B cell (primary cell): ENCODE measurements at regions not wholly inside any gene's neighbourhood (a gene's known extent, or its start where the extent isn't known, plus 50 kb on each side); places are given as distances from the start of the nearest gene placed in this dataset.

Source experiments
- ATAC-seq: fragments of 200-7000 bp; cut with Tn5 transposase; one replicate; pipeline ENCODE4 v1.10.0; 2021; ENCODE audit warnings: low read depth, mild to moderate bottlenecking, moderate number of reproducible peaks, moderate library complexity
- CTCF ChIA-PET: fragments of 350-600 bp; sonication (Branson Sonifier 250); formaldehyde crosslinking; loops from one replicate; lab custom pipeline; 2021; ENCODE audit warnings: antibody characterized with exemption, inconsistent platforms; lab: Charles Lee
- POLR2A ChIA-PET: fragments of 350-600 bp; sonication (Branson Sonifier 250); formaldehyde crosslinking; loops from one replicate; lab custom pipeline; 2021; ENCODE audit warnings: antibody characterized with exemption; lab: Charles Lee
- DNase-seq: peaks from one replicate; pipeline ENCODE4 v3.0.0; 2013
- H2AFZ ChIP-seq: 2 replicates; pipeline ENCODE4 v1.6.1; 2012; ENCODE audit warnings: mild to moderate bottlenecking, low read depth, low read length; ENCODE audit not compliant: insufficient read depth, poor library complexity, severe bottlenecking
- H3K27ac ChIP-seq, 2 donors: 1 replicate in 1 of 2; 2 replicates in 1 of 2; pipeline ENCODE4 v1.5.1; 2012 to 2013; ENCODE audit warnings: low read length in 2 of 2, mild to moderate bottlenecking in 2 of 2, moderate library complexity in 1 of 2
- H3K27me3 ChIP-seq, 4 experiments: fragments of 200-600 bp in 1 of 4; sonication (generic) in 1 of 4; replicated peaks in 1 of 4; 1 replicate in 2 of 4; 2 replicates in 2 of 4; pipeline versions ENCODE4 v1.6.1 to v1.7.0; 2013 to 2016; ENCODE audit warnings: low read length in 3 of 4, mild to moderate bottlenecking in 2 of 4, mixed read lengths in 1 of 4, moderate library complexity in 1 of 4; ENCODE audit not compliant: insufficient read depth in 4 of 4, control insufficient read depth in 3 of 4; ENCODE audit errors: control extremely low read depth in 1 of 4
- H3K36me3 ChIP-seq, 2 experiments: replicated peaks in 1 of 2; 1 replicate in 1 of 2; 2 replicates in 1 of 2; pipeline versions ENCODE4 v1.6.1 to v1.7.1; 2013; ENCODE audit warnings: low read length in 1 of 2; ENCODE audit not compliant: insufficient read depth in 2 of 2, control insufficient read depth in 1 of 2; ENCODE audit errors: control extremely low read depth in 1 of 2, extremely low read depth in 1 of 2
- H3K4me1 ChIP-seq, 2 donors: fragments of 200-600 bp in 1 of 2; sonication (generic) in 1 of 2; 1 replicate in 1 of 2; 2 replicates in 1 of 2; pipeline versions ENCODE4 v1.5.1 to v1.6.1; 2013 to 2017; ENCODE audit warnings: low read length in 2 of 2; ENCODE audit not compliant: control insufficient read depth in 2 of 2, insufficient read depth in 2 of 2
- H3K4me2 ChIP-seq: replicated peaks from 2 replicates; pipeline ENCODE3; 2012; ENCODE audit warnings: mild to moderate bottlenecking, low read depth, low read length; ENCODE audit not compliant: poor library complexity, severe bottlenecking
- H3K4me3 ChIP-seq, 5 experiments: fragments of 200-600 bp in 1 of 5; sonication (generic) in 1 of 5; 1 replicate in 3 of 5; 2 replicates in 2 of 5; pipeline versions ENCODE4 v1.5.1 to v1.7.0; 2011 to 2016; ENCODE audit warnings: low read length in 4 of 5, mild to moderate bottlenecking in 4 of 5, low read depth in 2 of 5, control low read depth in 1 of 5, moderate library complexity in 1 of 5; ENCODE audit not compliant: insufficient read depth in 1 of 5; ENCODE audit errors: control extremely low read depth in 1 of 5, extremely low read depth in 1 of 5
- H3K79me2 ChIP-seq: fragments of 200-600 bp; sonication (generic); one replicate; pipeline ENCODE4 v1.6.0; 2016; ENCODE audit warnings: low read length; ENCODE audit not compliant: control insufficient read depth, insufficient read depth
- H3K9ac ChIP-seq: fragments of 200-600 bp; sonication (generic); 2 replicates; pipeline ENCODE4 v1.6.1; 2017; ENCODE audit warnings: mild to moderate bottlenecking, low read length, moderate library complexity
- H3K9me3 ChIP-seq, 3 donors: one replicate each; pipeline versions ENCODE4 v1.6.1 to v1.7.1; 2013; ENCODE audit warnings: low read length in 2 of 3; ENCODE audit not compliant: control insufficient read depth in 2 of 3, insufficient read depth in 1 of 3; ENCODE audit errors: control extremely low read depth in 1 of 3
- H4K20me1 ChIP-seq: 2 replicates; pipeline ENCODE4 v1.6.0; 2012; ENCODE audit warnings: mild to moderate bottlenecking, low read length; ENCODE audit not compliant: insufficient read depth, control insufficient read depth, poor library complexity, severe bottlenecking
- H3K27ac Mint-ChIP-seq: one replicate; pipeline ENCODE4 v1.8.0; 2021; ENCODE audit warnings: mixed read lengths
- H3K27me3 Mint-ChIP-seq: one replicate; pipeline ENCODE4 v1.8.0; 2021; ENCODE audit warnings: mixed read lengths
- H3K4me1 Mint-ChIP-seq: one replicate; pipeline ENCODE4 v1.8.0; 2021; ENCODE audit warnings: mixed read lengths
- H3K4me3 Mint-ChIP-seq: one replicate; pipeline ENCODE4 v1.8.0; 2021; ENCODE audit warnings: mixed read lengths
- H3K9me3 Mint-ChIP-seq: one replicate; pipeline ENCODE4 v1.8.0; 2022; ENCODE audit warnings: mixed read lengths; ENCODE audit not compliant: insufficient read depth
- EZH2 ChIP-seq: IDR thresholded peaks from 2 replicates; pipeline ENCODE4 v1.6.1; 2012; ENCODE audit warnings: borderline replicate concordance, low read depth, mild to moderate bottlenecking, moderate library complexity, low read length; ENCODE audit not compliant: insufficient read depth, poor library complexity, severe bottlenecking
- WGBS: methylation state at CpG from one replicate; pipeline ENCODE4 v1.1.5; 2013; ENCODE audit warnings: missing lambda C conversion rate; ENCODE audit not compliant: insufficient coverage; 5-methylcytosine and 5-hydroxymethylcytosine counted together
- intact Hi-C: fragments of 100-400 bp; cut with micrococcal nuclease; formaldehyde crosslinking; loops from one replicate; pipeline ENCODE4 v1.10.0; 2022
- TF ChIP-seq, protein P1 (sequence below): fragments of 200-600 bp; IDR thresholded peaks from one replicate; pipeline ENCODE4 v1.8.0; 2022; ENCODE audit warnings: antibody characterized with exemption, mild to moderate bottlenecking

DNA sequence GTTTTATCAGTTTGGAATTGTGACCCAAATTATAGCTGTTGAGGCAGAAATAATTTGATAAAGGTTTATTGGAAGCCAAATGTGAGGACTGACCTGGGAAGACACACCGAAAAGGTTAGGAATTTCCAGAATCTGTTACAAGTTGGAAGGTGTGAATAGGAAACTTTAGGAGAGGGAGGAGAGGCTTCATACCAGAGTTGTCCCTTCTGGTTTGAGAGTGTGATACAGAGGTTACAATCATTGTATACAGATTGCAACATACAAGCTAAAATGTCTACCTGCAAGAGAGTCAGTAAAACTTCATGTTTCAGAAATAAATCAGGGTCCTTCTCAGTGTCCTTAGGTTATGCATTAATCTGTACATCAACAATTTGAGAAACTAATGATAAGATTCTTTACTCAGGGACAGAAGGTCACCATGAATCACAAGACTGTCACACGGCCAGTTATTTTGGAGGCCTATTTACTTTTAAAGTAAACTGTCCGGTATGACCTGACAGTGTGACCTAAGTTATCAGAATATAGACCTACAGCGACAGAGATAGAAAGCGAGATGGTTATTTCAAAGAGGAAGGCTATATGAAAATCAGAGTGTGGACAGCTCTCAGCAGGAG, 204.9 kb upstream of the CTNND2 start:
- no peak overlapping the region for H3K27ac Mint-ChIP-seq
- whole genome bisulfite sequencing, result 82% methylated on average over 3 of the region's 5 CpGs
- no peak overlapping the region for H3K4me2 ChIP-seq
- H3K27me3 ChIP-seq, result no peaks in the 10 kb centered on the region
- no peaks in the 10 kb centered on the region for H3K27me3 Mint-ChIP-seq
- peaks cover 6% of the 10 kb centered on the region for H3K9me3 Mint-ChIP-seq
- no peak overlapping the region for H3K9ac ChIP-seq
- ChIA-PET CTCF (no interaction called here), POLR2A (no interaction called here)
- H3K4me1 ChIP-seq, result no peaks in the 10 kb centered on the region
- DNase-seq (no peak), ATAC-seq (no peak)
- H3K79me2 ChIP-seq, result no peaks in the 10 kb centered on the region
- H3K27ac ChIP-seq, result no peak overlapping the region
- no peaks in the 10 kb centered on the region for H3K4me1 Mint-ChIP-seq
- TF ChIP-seq, protein P1, sequence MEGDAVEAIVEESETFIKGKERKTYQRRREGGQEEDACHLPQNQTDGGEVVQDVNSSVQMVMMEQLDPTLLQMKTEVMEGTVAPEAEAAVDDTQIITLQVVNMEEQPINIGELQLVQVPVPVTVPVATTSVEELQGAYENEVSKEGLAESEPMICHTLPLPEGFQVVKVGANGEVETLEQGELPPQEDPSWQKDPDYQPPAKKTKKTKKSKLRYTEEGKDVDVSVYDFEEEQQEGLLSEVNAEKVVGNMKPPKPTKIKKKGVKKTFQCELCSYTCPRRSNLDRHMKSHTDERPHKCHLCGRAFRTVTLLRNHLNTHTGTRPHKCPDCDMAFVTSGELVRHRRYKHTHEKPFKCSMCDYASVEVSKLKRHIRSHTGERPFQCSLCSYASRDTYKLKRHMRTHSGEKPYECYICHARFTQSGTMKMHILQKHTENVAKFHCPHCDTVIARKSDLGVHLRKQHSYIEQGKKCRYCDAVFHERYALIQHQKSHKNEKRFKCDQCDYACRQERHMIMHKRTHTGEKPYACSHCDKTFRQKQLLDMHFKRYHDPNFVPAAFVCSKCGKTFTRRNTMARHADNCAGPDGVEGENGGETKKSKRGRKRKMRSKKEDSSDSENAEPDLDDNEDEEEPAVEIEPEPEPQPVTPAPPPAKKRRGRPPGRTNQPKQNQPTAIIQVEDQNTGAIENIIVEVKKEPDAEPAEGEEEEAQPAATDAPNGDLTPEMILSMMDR, result no peak
- TF ChIP-seq EZH2, result no peak
- no peak overlapping the region for H2AFZ ChIP-seq
- H3K4me3 ChIP-seq, result no peak overlapping the region
- H3K4me3 Mint-ChIP-seq, result no peak overlapping the region
- no peaks in the 10 kb centered on the region for H3K9me3 ChIP-seq
- H3K36me3 ChIP-seq, result no peaks in the 10 kb centered on the region
- intact Hi-C loops, result no loop called here
- no peaks in the 10 kb centered on the region for H4K20me1 ChIP-seq

DNA sequence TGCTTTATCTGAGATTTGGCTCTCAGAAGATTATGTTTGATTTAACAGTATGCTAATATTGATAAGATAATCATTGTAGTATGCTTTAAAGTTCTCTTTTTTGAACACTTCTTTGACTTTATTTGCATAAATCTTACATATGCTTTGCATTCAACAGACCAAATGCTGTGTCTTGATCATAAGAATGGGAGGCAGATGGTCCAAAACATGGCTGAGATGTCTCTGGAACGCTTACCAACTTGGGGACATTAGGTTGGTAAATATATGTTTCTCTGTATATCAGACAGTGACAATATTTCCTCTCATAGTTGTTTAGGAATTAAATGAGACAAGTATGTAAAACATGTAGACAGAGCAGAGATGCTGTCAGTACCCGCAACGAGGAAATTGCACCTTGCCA, 197.9 kb upstream of the CTNND2 start:
- Histone ChIP-seq H3K9ac (no peak overlapping the region), H3K4me3 (no peak overlapping the region), H3K79me2 (no peaks in the 10 kb centered on the region), H4K20me1 (no peaks in the 10 kb centered on the region), H3K9me3 (no peaks in the 10 kb centered on the region), H3K36me3 (no peaks in the 10 kb centered on the region), H3K27ac (no peak overlapping the region), H3K4me2 (no peak overlapping the region), H2AFZ (no peak overlapping the region), H3K4me1 (no peaks in the 10 kb centered on the region), H3K27me3 (no peaks in the 10 kb centered on the region)
- TF ChIP-seq EZH2, result no peak
- TF ChIP-seq, protein P1, result no peak
- DNase-seq (no peak), ATAC-seq (no peak)
- Mint-ChIP-seq H3K4me3 (no peak overlapping the region), H3K27me3 (no peaks in the 10 kb centered on the region), H3K4me1 (no peaks in the 10 kb centered on the region), H3K27ac (no peak overlapping the region), H3K9me3 (peaks cover 7% of the 10 kb centered on the region)
- CTCF ChIA-PET, result no interaction called here
- intact Hi-C loops, result no loop called here
- POLR2A ChIA-PET, result no interaction called here
- 100% methylated on average over 2 of the region's 3 CpGs for WGBS
